ENCODE measurements at regions not wholly inside any gene's neighbourhood (a gene's known extent, or its start where the extent isn't known, plus 50 kb on each side); places are given as distances from the start of the nearest gene placed in this dataset.

DNA sequence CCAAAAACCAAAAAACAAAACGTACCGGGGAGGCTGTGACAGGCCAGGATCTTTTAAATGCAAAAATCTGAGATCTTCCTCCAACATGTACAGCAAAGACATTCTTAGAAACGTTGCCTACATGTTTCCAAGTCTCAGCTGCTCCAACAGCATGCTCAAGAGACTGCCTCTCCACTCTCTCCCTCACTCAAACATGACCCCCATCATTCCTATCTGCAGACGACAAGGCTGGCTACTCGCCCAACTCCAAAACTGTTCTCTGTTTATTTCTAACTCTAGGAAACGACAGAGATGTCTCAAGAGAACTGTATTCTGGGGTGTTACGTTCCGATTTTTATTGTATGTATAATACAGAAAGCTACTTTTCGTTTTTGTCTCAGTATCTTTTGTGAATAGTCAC is 57.5 kb upstream of the TMCC3 start:
- DNase-seq = no peak

DNA sequence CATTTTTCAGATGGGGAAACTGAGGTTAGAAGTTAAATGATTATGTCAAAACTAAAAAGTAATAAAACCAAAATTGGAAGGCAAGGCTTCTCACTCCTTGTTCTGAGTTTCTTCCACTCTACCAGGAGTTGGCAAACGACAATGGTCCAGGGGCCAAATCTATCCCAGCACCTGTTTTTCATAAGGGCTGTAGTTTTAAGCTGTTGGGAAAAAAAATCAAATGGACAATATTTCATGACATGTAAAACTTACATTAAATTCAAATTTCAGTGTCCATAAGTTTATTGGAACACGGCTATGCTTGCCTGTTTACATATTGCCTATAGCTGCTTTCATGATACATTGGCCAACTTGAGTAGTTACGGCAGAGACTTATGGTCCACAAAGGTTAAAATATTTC is 56.7 kb upstream of the TMCC3 start:
- DNase-seq = no peak

DNA sequence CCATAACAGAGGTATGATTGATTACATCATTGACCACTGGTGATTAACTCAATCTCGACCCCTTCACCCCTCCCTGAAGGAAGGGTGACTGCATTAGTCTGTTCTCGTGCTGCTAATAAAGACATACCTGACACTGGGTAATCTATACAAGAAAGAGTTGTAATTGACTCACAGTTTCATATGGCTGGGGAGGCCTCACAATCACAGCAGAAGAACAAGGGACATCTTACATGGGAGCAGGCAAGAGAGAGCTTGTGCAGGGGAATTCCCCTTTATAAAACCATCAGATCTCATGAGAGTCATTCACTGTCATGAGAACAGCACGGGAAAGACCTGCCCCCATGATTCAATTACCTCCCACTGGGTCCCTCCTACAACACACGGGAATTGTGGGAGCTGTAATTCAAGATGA is 55.9 kb upstream of the TMCC3 start:
- DNase-seq = no peak

GRCh38 chr12:94705676-94706075 is 55.3 kb upstream of the TMCC3 start:
- no peak for DNase-seq

DNA sequence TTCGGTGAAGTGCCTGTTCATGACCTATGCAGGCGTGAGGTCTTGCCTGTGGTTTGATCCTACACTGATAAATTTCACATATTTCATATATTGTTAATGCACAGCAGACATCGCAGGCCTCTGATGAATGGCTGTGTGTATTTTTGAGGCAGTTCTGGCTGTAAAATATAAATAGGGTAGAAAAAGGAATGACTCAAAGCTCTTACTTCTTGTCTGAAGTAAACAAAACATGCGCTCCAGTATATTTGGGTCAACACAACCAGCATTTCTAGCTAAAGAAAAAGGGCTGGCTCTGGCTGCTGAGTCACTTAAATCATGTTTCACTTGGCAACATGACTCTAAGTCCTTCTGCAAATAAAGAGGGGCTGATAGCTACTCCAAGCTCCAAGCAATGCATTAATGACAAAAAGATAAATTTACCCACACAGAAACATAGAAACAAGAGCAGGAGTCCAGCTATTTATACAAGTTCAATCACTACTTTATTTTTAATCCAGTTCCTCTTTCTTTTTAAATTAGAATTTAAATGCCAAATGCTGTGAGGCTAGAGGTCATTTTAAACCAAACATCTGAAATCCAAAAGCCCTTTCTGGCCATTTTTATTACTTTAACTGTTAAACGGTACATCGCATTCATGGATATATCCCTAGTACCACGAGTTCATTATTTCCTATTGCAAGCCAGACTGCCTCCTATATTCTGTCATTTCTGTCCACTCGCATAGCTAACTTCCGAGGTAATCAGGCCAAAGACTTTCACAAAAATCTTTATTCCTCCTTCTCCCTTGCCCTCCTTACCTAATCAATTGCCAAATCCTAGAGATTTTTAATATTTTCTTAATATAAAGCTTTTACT is 54.3 kb upstream of the TMCC3 start:
- no peak for DNase-seq

- DNase-seq = no peak
These were observed 52.3 kb upstream of the TMCC3 start for GRCh38 chr12:94702696-94703095.

- no peak for DNase-seq
These were observed 51.4 kb upstream of the TMCC3 start for GRCh38 chr12:94701711-94702110.

DNA sequence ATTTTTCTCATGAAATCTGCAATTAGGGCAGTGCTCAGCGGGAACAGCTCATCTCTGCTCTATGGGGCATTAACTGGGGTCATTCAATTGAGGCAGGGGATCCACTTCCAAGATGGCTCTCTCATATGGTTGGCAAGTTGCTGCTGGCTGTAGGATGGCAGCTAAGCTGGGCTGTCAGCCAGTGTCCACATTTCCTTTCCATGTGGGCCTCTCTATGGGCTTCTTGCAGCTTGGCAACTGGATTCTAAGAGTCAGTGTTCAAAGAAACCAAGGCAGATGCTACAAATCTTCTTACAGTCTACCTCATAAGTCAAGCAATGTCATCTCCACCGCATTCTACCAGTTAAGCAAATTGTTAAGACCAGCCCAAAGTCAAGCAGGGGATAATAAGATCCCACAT is 50.3 kb upstream of the TMCC3 start:
- DNase-seq = no peak
